Heart right ventricle (tissue), 16 donors: ENCODE measurements at regions not wholly inside any gene's neighbourhood (a gene's known extent, or its start where the extent isn't known, plus 50 kb on each side); places are given as distances from the start of the nearest gene placed in this dataset.

Experiments used
- ATAC-seq, 8 donors: fragments of 200-7000 bp; cut with Tn5 transposase; one replicate each; pipeline ENCODE4 v1.9.1; 2020; ENCODE audit warnings: mild to moderate bottlenecking in 8 of 8, moderate library complexity in 8 of 8, moderate number of reproducible peaks in 1 of 8
- DNase-seq, 2 donors: peaks; one replicate each; pipeline ENCODE4 v3.0.0-alpha.2; 2020
- H3K27ac ChIP-seq, 10 donors: fragments of 200-600 bp; sonication (generic) in 2 of 10; one replicate each; pipeline versions ENCODE4 v1.5.0 to v1.8.0; 2020 to 2022; ENCODE audit warnings: mild to moderate bottlenecking in 3 of 10
- H3K27me3 ChIP-seq, 7 donors: fragments of 200-600 bp; one replicate each; pipeline ENCODE4 v1.8.0; 2021 to 2022; ENCODE audit warnings: mild to moderate bottlenecking in 2 of 7
- H3K36me3 ChIP-seq, 9 donors: fragments of 200-600 bp; sonication (generic) in 1 of 9; one replicate each; pipeline versions ENCODE4 v1.5.0 to v1.8.0; 2020 to 2022; ENCODE audit warnings: mild to moderate bottlenecking in 2 of 9
- H3K4me1 ChIP-seq, 9 donors: fragments of 200-600 bp; sonication (generic) in 1 of 9; one replicate each; pipeline versions ENCODE4 v1.5.0 to v1.8.0; 2020 to 2022; ENCODE audit warnings: mild to moderate bottlenecking in 4 of 9
- H3K4me3 ChIP-seq, 10 donors: fragments of 200-600 bp; sonication (generic) in 2 of 10; one replicate each; pipeline versions ENCODE4 v1.5.0 to v1.8.0; 2020 to 2022; ENCODE audit warnings: mild to moderate bottlenecking in 7 of 10, moderate library complexity in 2 of 10
- H3K9me3 ChIP-seq, 11 donors: fragments of 200-600 bp in 10 of 11; sonication (generic) in 2 of 11; one replicate each; pipeline versions ENCODE4 v1.5.0 to v1.8.0; 2013 to 2022; ENCODE audit warnings: mild to moderate bottlenecking in 2 of 11, control low read depth in 1 of 11, moderate library complexity in 1 of 11
- WGBS, 2 donors: extraction: QIAGEN DNeasy Blood & Tissue Kit; methylation state at CpG; one replicate each; pipeline ENCODE4 v1.1.7; 2013; ENCODE audit warnings: inconsistent platforms in 1 of 2; 5-methylcytosine and 5-hydroxymethylcytosine counted together
- intact Hi-C, 10 donors: fragments of 100-400 bp; cut with DNase I; formaldehyde crosslinking; loops; one replicate each; pipeline versions ENCODE4 v1.11.1 to v1.14.2; 2022
- TF ChIP-seq, protein P1 (sequence below), 9 donors: fragments of 200-600 bp; sonication (generic) in 2 of 9; IDR thresholded peaks; one replicate each; pipeline versions ENCODE4 v1.5.0 to v1.8.0; 2021 to 2022; ENCODE audit warnings: antibody characterized with exemption in 9 of 9, mild to moderate bottlenecking in 5 of 9, moderate library complexity in 1 of 9
- donor health status: Arrhythmogenic right ventricular cardiomyopathy.
- donor health status: ischemic (EF 13 %, LVEDD 7.1; RV severe dilation, severe dysfunction).
- donor health status: healthy with polysubstance abuse.
- donor health status: DM: no; HTN: yes; CAD: no.
- donor health status: DM: no; HTN: no; CAD: no.
- donor health status: ischemic (EF 25% LVEDD 6.9; RV normal size, moderate dysfunction).
- donor health status: ischemic (EF 25% LVEDD 5.7; RV mildly dilated, moderate dysfunction).
- donor health status: healthy.
- donor health status: DM: yes; HTN: yes; CAD: no.
- donor health status: Ischemic cardiomyopathy.
- donor health status: ischemic (EF 35%, LVEDD 5.7; RV mildly dilated, moderate dysfunction).
- donor health status: nonischemic (EF 11% LVEDD 7.7; RV severe dilation, severe dysfunction).
- donor health status: DM: yes; HTN: yes; CAD: no.
- donor health status: PGD.
- donor health status: ischemic (EF 29% LVEDD 5.4; RV normal size, mild dysfunction).
- donor health status: nonischemic (EF 23%, LVEDD 6.1; RV moderate dilation, normal function).

DNA sequence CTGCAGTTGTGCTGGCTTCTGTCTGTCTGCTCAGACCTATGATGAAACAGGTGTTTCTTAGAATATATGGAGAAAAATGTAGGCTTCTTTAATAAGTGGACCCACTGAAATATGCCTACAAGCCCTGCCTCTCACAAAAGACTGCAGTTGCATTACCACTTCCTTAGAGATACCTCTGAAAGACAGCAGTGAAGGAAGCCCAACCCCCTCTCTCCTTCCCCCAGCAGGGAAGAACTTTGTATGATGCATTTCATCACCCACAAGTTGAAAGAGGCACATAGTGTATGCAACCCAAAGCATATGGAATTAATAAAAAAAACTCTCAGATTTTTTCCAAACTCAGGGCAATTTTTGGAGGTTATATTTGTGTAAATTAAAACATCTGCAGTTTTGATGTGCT is 916.7 kb downstream of the TECRL start:
- TF ChIP-seq, protein P1, sequence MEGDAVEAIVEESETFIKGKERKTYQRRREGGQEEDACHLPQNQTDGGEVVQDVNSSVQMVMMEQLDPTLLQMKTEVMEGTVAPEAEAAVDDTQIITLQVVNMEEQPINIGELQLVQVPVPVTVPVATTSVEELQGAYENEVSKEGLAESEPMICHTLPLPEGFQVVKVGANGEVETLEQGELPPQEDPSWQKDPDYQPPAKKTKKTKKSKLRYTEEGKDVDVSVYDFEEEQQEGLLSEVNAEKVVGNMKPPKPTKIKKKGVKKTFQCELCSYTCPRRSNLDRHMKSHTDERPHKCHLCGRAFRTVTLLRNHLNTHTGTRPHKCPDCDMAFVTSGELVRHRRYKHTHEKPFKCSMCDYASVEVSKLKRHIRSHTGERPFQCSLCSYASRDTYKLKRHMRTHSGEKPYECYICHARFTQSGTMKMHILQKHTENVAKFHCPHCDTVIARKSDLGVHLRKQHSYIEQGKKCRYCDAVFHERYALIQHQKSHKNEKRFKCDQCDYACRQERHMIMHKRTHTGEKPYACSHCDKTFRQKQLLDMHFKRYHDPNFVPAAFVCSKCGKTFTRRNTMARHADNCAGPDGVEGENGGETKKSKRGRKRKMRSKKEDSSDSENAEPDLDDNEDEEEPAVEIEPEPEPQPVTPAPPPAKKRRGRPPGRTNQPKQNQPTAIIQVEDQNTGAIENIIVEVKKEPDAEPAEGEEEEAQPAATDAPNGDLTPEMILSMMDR (IDR thresholded peaks at IDR 0.05), result no peak
- no peak overlapping the region for H3K4me3 ChIP-seq
- no peaks in the 10 kb centered on the region for H3K36me3 ChIP-seq
- H3K27me3 ChIP-seq, result no peaks in the 10 kb centered on the region
- no peaks in the 10 kb centered on the region for H3K9me3 ChIP-seq
- DNase-seq (no peak), ATAC-seq (no peak)
- intact Hi-C loops, result no loop called here
- H3K27ac ChIP-seq, result no peak overlapping the region
- no peaks in the 10 kb centered on the region for H3K4me1 ChIP-seq

DNA sequence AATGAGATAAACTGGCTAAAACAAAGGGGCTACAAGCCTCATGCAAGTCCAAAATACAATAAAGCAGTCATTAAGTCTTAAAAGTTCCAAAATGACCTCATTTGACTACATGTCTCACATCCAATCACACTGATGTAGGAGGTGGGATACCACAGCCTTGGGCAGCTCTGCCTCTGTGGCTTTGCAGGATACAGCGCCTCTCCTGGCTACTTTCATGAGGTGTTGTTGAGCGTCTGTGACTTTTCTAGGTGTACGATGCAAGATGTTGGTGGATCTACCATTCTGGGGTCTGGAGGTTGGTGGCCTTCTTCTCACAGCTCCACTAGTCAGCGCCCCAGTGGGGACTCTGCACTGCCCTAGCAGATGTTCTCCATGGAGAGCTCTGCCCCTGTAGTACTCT is 944.9 kb downstream of the TECRL start:
- ATAC-seq, result no peak
- TF ChIP-seq, protein P1 (IDR thresholded peaks at IDR 0.05), result no peak
- Histone ChIP-seq H3K36me3 (no peaks in the 10 kb centered on the region), H3K4me3 (no peak overlapping the region), H3K9me3 (peaks cover 0 to 34% (median 0%) of the 10 kb centered on the region in 11 donors), H3K27me3 (no peaks in the 10 kb centered on the region), H3K4me1 (no peaks in the 10 kb centered on the region), H3K27ac (no peak overlapping the region)
- intact Hi-C loops, result no loop called here
- DNase-seq, result no peak
- 84 to 86% methylated on average over 4 of the region's 4 CpGs for WGBS, 2 donors

DNA sequence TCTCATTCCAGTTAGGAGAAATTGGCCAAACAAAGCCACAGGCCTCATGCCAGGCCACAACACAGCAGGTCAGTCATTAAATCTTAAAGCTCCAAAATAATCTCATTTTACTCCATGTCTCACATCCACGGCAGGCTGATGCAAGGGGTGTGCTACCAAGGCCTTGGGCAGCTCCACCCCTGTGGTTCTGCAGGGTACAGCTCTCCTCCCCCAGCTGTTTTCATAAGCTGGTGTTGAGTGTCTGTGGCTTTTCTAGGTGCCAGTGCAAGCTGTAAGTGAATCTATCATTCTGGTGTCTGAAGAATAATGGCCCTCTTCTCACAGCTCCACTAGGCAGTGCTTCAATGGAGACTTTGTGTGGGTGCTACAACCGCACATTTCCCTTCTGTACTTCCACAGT is 949.2 kb downstream of the TECRL start:
- TF ChIP-seq, protein P1 (IDR thresholded peaks at IDR 0.05), result no peak
- H3K4me3 ChIP-seq, result no peak overlapping the region
- no peak for ATAC-seq
- H3K9me3 ChIP-seq, result peaks cover 0 to 29% (median 0%) of the 10 kb centered on the region in 11 donors
- no peak for DNase-seq
- intact Hi-C loops, result no loop called here
- 68 to 76% methylated on average over 2 of the region's 2 CpGs for WGBS, 2 donors
- no peaks in the 10 kb centered on the region for H3K27me3 ChIP-seq
- no peak overlapping the region for H3K27ac ChIP-seq
- no peaks in the 10 kb centered on the region for H3K4me1 ChIP-seq
- no peaks in the 10 kb centered on the region for H3K36me3 ChIP-seq

DNA sequence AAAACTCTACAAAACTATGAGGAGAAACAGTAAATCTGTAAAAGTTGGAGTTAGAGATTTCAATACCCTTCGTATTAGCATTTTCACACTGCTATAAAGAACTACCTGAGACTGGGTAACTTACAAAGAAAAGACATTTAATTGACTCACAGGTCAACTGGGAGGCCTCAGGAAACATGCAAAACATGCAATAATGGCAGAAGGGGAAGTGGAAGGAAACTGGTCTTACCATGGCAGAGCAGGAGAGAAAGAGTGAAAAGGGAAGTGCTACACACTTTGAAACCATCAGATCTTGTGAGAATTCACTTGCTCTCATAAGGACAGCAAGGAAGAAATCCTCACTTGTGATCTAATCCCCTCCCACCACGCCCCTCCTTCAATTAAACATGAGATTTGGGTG is 949.9 kb downstream of the TECRL start:
- no peak for DNase-seq
- Histone ChIP-seq H3K27me3 (no peaks in the 10 kb centered on the region), H3K4me3 (no peak overlapping the region), H3K4me1 (no peaks in the 10 kb centered on the region), H3K36me3 (no peaks in the 10 kb centered on the region), H3K27ac (no peak overlapping the region), H3K9me3 (peaks cover 0 to 24% (median 0%) of the 10 kb centered on the region in 11 donors)
- WGBS, 2 donors, result 52% methylated on average over 2 of the region's 2 CpGs
- TF ChIP-seq, protein P1 (IDR thresholded peaks at IDR 0.05), result no peak
- no peak for ATAC-seq
- intact Hi-C loops, result no loop called here

DNA sequence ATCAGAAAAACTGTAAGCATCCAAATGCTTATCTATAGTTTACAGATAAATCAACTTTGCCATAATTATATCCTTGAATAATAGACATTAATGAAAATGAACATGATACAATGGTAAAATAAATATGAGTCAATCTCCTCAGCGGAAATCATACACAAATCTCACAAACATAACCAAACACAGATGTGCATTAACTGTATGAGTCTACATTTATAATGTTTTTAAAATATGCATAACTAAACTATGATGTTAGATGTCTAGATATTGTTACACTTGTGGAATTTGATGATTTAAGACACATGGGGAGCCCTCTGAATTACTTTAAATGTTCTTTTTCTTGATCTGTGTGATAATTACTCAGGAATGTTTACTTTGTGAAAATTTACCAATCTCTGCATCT is 951.2 kb downstream of the TECRL start:
- 69 to 80% methylated on average over 1 of the region's 1 CpG for WGBS, 2 donors
- Histone ChIP-seq H3K36me3 (no peaks in the 10 kb centered on the region), H3K27me3 (no peaks in the 10 kb centered on the region), H3K4me1 (no peaks in the 10 kb centered on the region), H3K9me3 (peaks cover 0 to 19% (median 0%) of the 10 kb centered on the region in 11 donors), H3K4me3 (no peak overlapping the region), H3K27ac (no peak overlapping the region)
- intact Hi-C loops, result no loop called here
- no peak for ATAC-seq
- DNase-seq, result no peak
- TF ChIP-seq, protein P1 (IDR thresholded peaks at IDR 0.05), result no peak
